H1 (cell line): ENCODE measurements at regions not wholly inside any gene's neighbourhood (a gene's known extent, or its start where the extent isn't known, plus 50 kb on each side); places are given as distances from the start of the nearest gene placed in this dataset.

Source experiments
- CEBPB ChIP-seq: IDR thresholded peaks from 2 replicates; pipeline ENCODE4 v1.6.1; 2012; ENCODE audit warnings: low read depth, low read length
- CHD2 ChIP-seq: IDR thresholded peaks from 2 replicates; pipeline ENCODE4 v1.6.1; 2012; ENCODE audit warnings: low read length, improper control_type of control experiment
- EZH2 ChIP-seq: fragments of 200-600 bp; sonication (generic); IDR thresholded peaks from 2 replicates; pipeline ENCODE4 v1.7.1; 2012; ENCODE audit warnings: low read depth, mild to moderate bottlenecking, moderate library complexity, low read length, inconsistent platforms; ENCODE audit not compliant: severe bottlenecking
- FOSL1 ChIP-seq: IDR thresholded peaks from 2 replicates; pipeline ENCODE4 v1.6.1; 2011; ENCODE audit warnings: mild to moderate bottlenecking, low read depth, low read length, moderate library complexity; ENCODE audit not compliant: insufficient read depth
- HDAC2 ChIP-seq, 2 experiments: fragments of 300-600 bp in 1 of 2; sonication (generic) in 1 of 2; IDR thresholded peaks; 2 replicates each; pipeline ENCODE4 v1.6.1; 2011 to 2012; ENCODE audit warnings: low read depth in 2 of 2, low read length in 2 of 2, mild to moderate bottlenecking in 2 of 2, moderate library complexity in 2 of 2, borderline replicate concordance in 1 of 2, inconsistent platforms in 1 of 2
- POLR2A ChIP-seq, 2 experiments: IDR thresholded peaks; 1 replicate in 1 of 2; 2 replicates in 1 of 2; pipeline ENCODE4 v1.6.1; 2011; ENCODE audit warnings: low read depth in 2 of 2, low read length in 2 of 2, mild to moderate bottlenecking in 2 of 2; ENCODE audit errors: control extremely low read depth in 1 of 2
- RFX5 ChIP-seq: IDR thresholded peaks from 2 replicates; pipeline ENCODE4 v1.6.1; 2011; ENCODE audit warnings: low read depth, low read length, improper control_type of control experiment, borderline replicate concordance
- TF ChIP-seq, protein P1 (sequence below), 3 experiments: IDR thresholded peaks; 1 replicate in 2 of 3; 2 replicates in 1 of 3; pipeline versions ENCODE4 v1.5.1 to v1.6.1; 2011; ENCODE audit warnings: low read length in 3 of 3, mild to moderate bottlenecking in 3 of 3, inconsistent platforms in 2 of 3, low read depth in 1 of 3, moderate library complexity in 1 of 3; ENCODE audit not compliant: insufficient read depth in 1 of 3; ENCODE audit errors: control extremely low read depth in 1 of 3
- TF ChIP-seq, protein P2 (sequence below): IDR thresholded peaks from 2 replicates; pipeline ENCODE4 v1.6.1; 2011; ENCODE audit warnings: low read length, improper control_type of control experiment

DNA sequence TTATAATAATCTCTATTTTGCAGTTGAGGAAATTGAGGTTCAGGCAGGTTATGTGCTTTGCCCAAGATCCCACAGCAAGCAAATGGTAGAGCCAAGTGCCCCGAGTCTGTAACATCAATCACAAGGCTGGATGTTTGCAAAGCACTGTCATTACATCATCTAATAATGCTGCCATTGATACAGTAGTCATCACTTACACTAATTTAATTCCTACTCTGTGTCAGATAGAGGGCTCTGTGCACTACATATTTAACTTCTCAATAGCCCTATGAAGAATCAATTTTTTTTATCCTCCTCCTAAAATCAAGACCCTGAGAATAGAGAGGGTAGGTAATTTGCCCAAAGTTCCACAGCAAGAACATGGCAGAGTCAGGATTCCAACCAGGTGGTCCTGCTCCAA, 178.1 kb upstream of the VASH1 start:
- TF ChIP-seq, protein P1, sequence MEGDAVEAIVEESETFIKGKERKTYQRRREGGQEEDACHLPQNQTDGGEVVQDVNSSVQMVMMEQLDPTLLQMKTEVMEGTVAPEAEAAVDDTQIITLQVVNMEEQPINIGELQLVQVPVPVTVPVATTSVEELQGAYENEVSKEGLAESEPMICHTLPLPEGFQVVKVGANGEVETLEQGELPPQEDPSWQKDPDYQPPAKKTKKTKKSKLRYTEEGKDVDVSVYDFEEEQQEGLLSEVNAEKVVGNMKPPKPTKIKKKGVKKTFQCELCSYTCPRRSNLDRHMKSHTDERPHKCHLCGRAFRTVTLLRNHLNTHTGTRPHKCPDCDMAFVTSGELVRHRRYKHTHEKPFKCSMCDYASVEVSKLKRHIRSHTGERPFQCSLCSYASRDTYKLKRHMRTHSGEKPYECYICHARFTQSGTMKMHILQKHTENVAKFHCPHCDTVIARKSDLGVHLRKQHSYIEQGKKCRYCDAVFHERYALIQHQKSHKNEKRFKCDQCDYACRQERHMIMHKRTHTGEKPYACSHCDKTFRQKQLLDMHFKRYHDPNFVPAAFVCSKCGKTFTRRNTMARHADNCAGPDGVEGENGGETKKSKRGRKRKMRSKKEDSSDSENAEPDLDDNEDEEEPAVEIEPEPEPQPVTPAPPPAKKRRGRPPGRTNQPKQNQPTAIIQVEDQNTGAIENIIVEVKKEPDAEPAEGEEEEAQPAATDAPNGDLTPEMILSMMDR (IDR thresholded peaks at IDR 0.05; ENCODE audit: control extremely low read depth in 1 of 3, insufficient read depth in 1 of 3, low read depth in 1 of 3, low read length in 3 of 3): no peak
- no peak for TF ChIP-seq CEBPB
- no peak for TF ChIP-seq CHD2
- no peak for TF ChIP-seq HDAC2 (IDR thresholded peaks at IDR 0.05; ENCODE audit: borderline replicate concordance in 1 of 2, low read depth in 2 of 2, low read length in 2 of 2)
- no peak for TF ChIP-seq EZH2
- TF ChIP-seq, protein P2, sequence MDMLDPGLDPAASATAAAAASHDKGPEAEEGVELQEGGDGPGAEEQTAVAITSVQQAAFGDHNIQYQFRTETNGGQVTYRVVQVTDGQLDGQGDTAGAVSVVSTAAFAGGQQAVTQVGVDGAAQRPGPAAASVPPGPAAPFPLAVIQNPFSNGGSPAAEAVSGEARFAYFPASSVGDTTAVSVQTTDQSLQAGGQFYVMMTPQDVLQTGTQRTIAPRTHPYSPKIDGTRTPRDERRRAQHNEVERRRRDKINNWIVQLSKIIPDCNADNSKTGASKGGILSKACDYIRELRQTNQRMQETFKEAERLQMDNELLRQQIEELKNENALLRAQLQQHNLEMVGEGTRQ: no peak
- no peak for TF ChIP-seq FOSL1
- TF ChIP-seq RFX5: no peak
- TF ChIP-seq POLR2A (IDR thresholded peaks at IDR 0.05; ENCODE audit: control extremely low read depth in 1 of 2, low read depth in 2 of 2, low read length in 2 of 2): no peak
